Mucosa of stomach (tissue), 1 donor: ENCODE measurements at regions not wholly inside any gene's neighbourhood (a gene's known extent, or its start where the extent isn't known, plus 50 kb on each side); places are given as distances from the start of the nearest gene placed in this dataset.

ENCODE experiments used
- H3K27me3 ChIP-seq: one replicate; pipeline ENCODE4 v1.7.0; 2013; ENCODE audit warnings: mild to moderate bottlenecking, low read length; ENCODE audit not compliant: control insufficient read depth, insufficient read depth
- H3K36me3 ChIP-seq: one replicate; pipeline ENCODE4 v1.7.0; 2013; ENCODE audit warnings: low read length; ENCODE audit not compliant: control insufficient read depth, insufficient read depth
- H3K4me1 ChIP-seq: one replicate; pipeline ENCODE4 v1.7.0; 2013; ENCODE audit warnings: mild to moderate bottlenecking, low read length; ENCODE audit not compliant: control insufficient read depth, insufficient read depth
- H3K4me3 ChIP-seq: one replicate; pipeline ENCODE4 v1.7.0; 2013; ENCODE audit warnings: low read length
- H3K9ac ChIP-seq: one replicate; pipeline ENCODE4 v1.7.0; 2013; ENCODE audit warnings: mild to moderate bottlenecking, low read length, moderate library complexity
- H3K9me3 ChIP-seq: one replicate; pipeline ENCODE4 v1.7.0; 2013; ENCODE audit warnings: mild to moderate bottlenecking, low read length, moderate library complexity; ENCODE audit not compliant: control insufficient read depth
- donor health status: Pancreatic carcinoma.

- Histone ChIP-seq H3K4me3 (no peak overlapping the region), H3K4me1 (no peaks in the 10 kb centered on the region), H3K9ac (no peak overlapping the region), H3K27me3 (no peaks in the 10 kb centered on the region), H3K9me3 (no peaks in the 10 kb centered on the region), H3K36me3 (no peaks in the 10 kb centered on the region)
Measured at GRCh38 chr6:155528982-155529453, 73.4 kb upstream of the NOX3 start.

- H3K36me3 ChIP-seq: no peaks in the 10 kb centered on the region
- H3K4me3 ChIP-seq: no peak overlapping the region
- no peak overlapping the region for H3K9ac ChIP-seq
Measured at GRCh38 chr6:155528335-155528734, 72.7 kb upstream of the NOX3 start.

GRCh38 chr6:155527443-155527842, 71.8 kb upstream of the NOX3 start:
- H3K9ac ChIP-seq: no peak overlapping the region
- no peaks in the 10 kb centered on the region for H3K36me3 ChIP-seq
- no peak overlapping the region for H3K4me3 ChIP-seq
- H3K4me1 ChIP-seq: no peaks in the 10 kb centered on the region
- no peaks in the 10 kb centered on the region for H3K27me3 ChIP-seq
- H3K9me3 ChIP-seq: no peaks in the 10 kb centered on the region

More at GRCh38 chr6:155528335-155528734, 72.7 kb upstream of the NOX3 start:
- Histone ChIP-seq H3K4me1 (no peaks in the 10 kb centered on the region), H3K27me3 (no peaks in the 10 kb centered on the region), H3K9me3 (no peaks in the 10 kb centered on the region)

- Histone ChIP-seq H3K36me3 (no peaks in the 10 kb centered on the region), H3K9ac (no peak overlapping the region), H3K4me3 (no peak overlapping the region), H3K27me3 (no peaks in the 10 kb centered on the region), H3K9me3 (no peaks in the 10 kb centered on the region), H3K4me1 (no peaks in the 10 kb centered on the region)
Measured at GRCh38 chr6:155523821-155524651, 68.4 kb upstream of the NOX3 start.

- Histone ChIP-seq H3K27me3 (no peaks in the 10 kb centered on the region), H3K4me3 (no peak overlapping the region), H3K36me3 (no peaks in the 10 kb centered on the region), H3K4me1 (no peaks in the 10 kb centered on the region), H3K9ac (no peak overlapping the region), H3K9me3 (no peaks in the 10 kb centered on the region)
Measured at GRCh38 chr6:155521719-155522118, 66.1 kb upstream of the NOX3 start.

GRCh38 chr6:155520078-155520477, 64.4 kb upstream of the NOX3 start:
- no peak overlapping the region for H3K4me3 ChIP-seq
- H3K27me3 ChIP-seq: no peaks in the 10 kb centered on the region
- no peaks in the 10 kb centered on the region for H3K9me3 ChIP-seq
- no peak overlapping the region for H3K9ac ChIP-seq
- no peaks in the 10 kb centered on the region for H3K36me3 ChIP-seq
- no peaks in the 10 kb centered on the region for H3K4me1 ChIP-seq

GRCh38 chr6:155519176-155519738, 63.6 kb upstream of the NOX3 start:
- Histone ChIP-seq H3K9me3 (no peaks in the 10 kb centered on the region), H3K9ac (no peak overlapping the region), H3K27me3 (no peaks in the 10 kb centered on the region)

GRCh38 chr6:155517294-155517693, 61.7 kb upstream of the NOX3 start:
- H3K9me3 ChIP-seq: no peaks in the 10 kb centered on the region
- no peaks in the 10 kb centered on the region for H3K36me3 ChIP-seq
- H3K9ac ChIP-seq: peak overlapping the region; percentile 10
- no peak overlapping the region for H3K4me3 ChIP-seq
- H3K4me1 ChIP-seq: no peaks in the 10 kb centered on the region
- H3K27me3 ChIP-seq: no peaks in the 10 kb centered on the region

More at GRCh38 chr6:155519176-155519738, 63.6 kb upstream of the NOX3 start:
- H3K4me3 ChIP-seq: no peak overlapping the region
- no peaks in the 10 kb centered on the region for H3K4me1 ChIP-seq
- no peaks in the 10 kb centered on the region for H3K36me3 ChIP-seq

- Histone ChIP-seq H3K4me3 (no peak overlapping the region), H3K9ac (no peak overlapping the region), H3K27me3 (no peaks in the 10 kb centered on the region), H3K36me3 (no peaks in the 10 kb centered on the region), H3K9me3 (no peaks in the 10 kb centered on the region), H3K4me1 (no peaks in the 10 kb centered on the region)
Measured at GRCh38 chr6:155510879-155511278, 55.2 kb upstream of the NOX3 start.

- Histone ChIP-seq H3K27me3 (no peaks in the 10 kb centered on the region), H3K36me3 (no peaks in the 10 kb centered on the region), H3K9ac (no peak overlapping the region), H3K4me3 (no peak overlapping the region), H3K4me1 (no peaks in the 10 kb centered on the region), H3K9me3 (no peaks in the 10 kb centered on the region)
Measured at GRCh38 chr6:155509743-155510475, 54.3 kb upstream of the NOX3 start.

- Histone ChIP-seq H3K4me3 (no peak overlapping the region), H3K9me3 (no peaks in the 10 kb centered on the region), H3K27me3 (no peaks in the 10 kb centered on the region), H3K36me3 (no peaks in the 10 kb centered on the region), H3K4me1 (no peaks in the 10 kb centered on the region), H3K9ac (no peak overlapping the region)
Measured at GRCh38 chr6:155505608-155505989, 50.0 kb upstream of the NOX3 start.
